Left hindlimb (tissue), 1 donor: ENCODE measurements at regions not wholly inside any gene's neighbourhood (a gene's known extent, or its start where the extent isn't known, plus 50 kb on each side); places are given as distances from the start of the nearest gene placed in this dataset.

Source experiments
- DNase-seq: peaks from one replicate; pipeline ENCODE4 v3.0.0-alpha.2; 2018

- no peak for DNase-seq
These were observed 224.2 kb downstream of the SYK start for GRCh38 chr9:91025856-91026255.

- DNase-seq = no peak
These were observed 224.6 kb downstream of the SYK start for GRCh38 chr9:91026266-91026665.

GRCh38 chr9:91027005-91027404 is 225.4 kb downstream of the SYK start:
- DNase-seq = no peak

GRCh38 chr9:91028166-91028827 is 226.7 kb downstream of the SYK start:
- no peak for DNase-seq

GRCh38 chr9:91029650-91030361 is 228.2 kb downstream of the SYK start:
- DNase-seq = no peak

GRCh38 chr9:91032121-91032531 is 230.5 kb downstream of the SYK start:
- DNase-seq = no peak

GRCh38 chr9:91033270-91033669 is 231.7 kb downstream of the SYK start:
- no peak for DNase-seq

GRCh38 chr9:91033797-91034196 is 232.2 kb downstream of the SYK start:
- no peak for DNase-seq

GRCh38 chr9:91034521-91034920 is 232.9 kb downstream of the SYK start:
- no peak for DNase-seq

- DNase-seq = no peak
These were observed 233.6 kb downstream of the SYK start for GRCh38 chr9:91034976-91035824.

GRCh38 chr9:91035825-91036208 is 234.2 kb downstream of the SYK start:
- no peak for DNase-seq

GRCh38 chr9:91036356-91036755 is 234.7 kb downstream of the SYK start:
- no peak for DNase-seq

GRCh38 chr9:91036826-91037510 is 235.3 kb downstream of the SYK start:
- DNase-seq = peak; percentile 76

- no peak for DNase-seq
These were observed 236.2 kb downstream of the SYK start for GRCh38 chr9:91037511-91038482.

GRCh38 chr9:91038483-91039124 is 237.0 kb downstream of the SYK start:
- DNase-seq = no peak

GRCh38 chr9:91039125-91039834 is 237.7 kb downstream of the SYK start:
- no peak for DNase-seq

GRCh38 chr9:91039835-91040140 is 238.2 kb downstream of the SYK start:
- no peak for DNase-seq

GRCh38 chr9:91040371-91041215 is 239.0 kb downstream of the SYK start:
- no peak for DNase-seq

- DNase-seq = no peak
These were observed 240.4 kb downstream of the SYK start for GRCh38 chr9:91042024-91042423.

- no peak for DNase-seq
These were observed 240.9 kb downstream of the SYK start for GRCh38 chr9:91042541-91042940.
